ENCODE measurements at regions not wholly inside any gene's neighbourhood (a gene's known extent, or its start where the extent isn't known, plus 50 kb on each side); places are given as distances from the start of the nearest gene placed in this dataset.
"Not testable (repeated sequence)": the region's sequence is repeated elsewhere in the genome, so short reads cannot be mapped to it uniquely, and the experiment has no call there.

- DNase-seq, result no peak
These were observed 1099.9 kb downstream of the TUSC7 start for GRCh38 chr3:117809186-117810081.

- DNase-seq, result no peak
These were observed 1102.2 kb downstream of the TUSC7 start for GRCh38 chr3:117811786-117812185.

- DNase-seq, result no peak
These were observed 1105.4 kb downstream of the TUSC7 start for GRCh38 chr3:117814975-117815374.

- DNase-seq, result no peak
These were observed 1107.5 kb downstream of the TUSC7 start for GRCh38 chr3:117817103-117817502.

GRCh38 chr3:117818592-117818991, 1109.0 kb downstream of the TUSC7 start:
- DNase-seq, result no peak

- DNase-seq, result no peak
These were observed 1111.2 kb downstream of the TUSC7 start for GRCh38 chr3:117820658-117821299.

GRCh38 chr3:117822416-117822815, 1112.8 kb downstream of the TUSC7 start:
- DNase-seq, result no peak

GRCh38 chr3:117836296-117836695, 1126.7 kb downstream of the TUSC7 start:
- DNase-seq, result no peak

GRCh38 chr3:117837391-117837790, 1127.8 kb downstream of the TUSC7 start:
- no peak for DNase-seq

GRCh38 chr3:117842086-117842485, 1132.5 kb downstream of the TUSC7 start:
- DNase-seq, result no peak

- no peak for DNase-seq
These were observed 1133.8 kb downstream of the TUSC7 start for GRCh38 chr3:117843356-117843755.

GRCh38 chr3:117844676-117845075, 1135.1 kb downstream of the TUSC7 start:
- no peak for DNase-seq

- no peak for DNase-seq
These were observed 1136.7 kb downstream of the TUSC7 start for GRCh38 chr3:117846238-117846637.

- no peak for DNase-seq
These were observed 1139.0 kb downstream of the TUSC7 start for GRCh38 chr3:117848606-117849005.

GRCh38 chr3:117853923-117854668, 1144.5 kb downstream of the TUSC7 start:
- DNase-seq, result no peak

GRCh38 chr3:117856354-117856753, 1146.8 kb downstream of the TUSC7 start:
- DNase-seq, result no peak

- no peak for DNase-seq
These were observed 1153.6 kb downstream of the TUSC7 start for GRCh38 chr3:117863146-117863545.

GRCh38 chr3:117865338-117865737, 1155.8 kb downstream of the TUSC7 start:
- no peak for DNase-seq

- DNase-seq, result no peak
These were observed 1159.2 kb downstream of the TUSC7 start for GRCh38 chr3:117868766-117869165.

GRCh38 chr3:117871934-117872333, 1162.4 kb downstream of the TUSC7 start:
- DNase-seq, result no peak

- not testable (repeated sequence) for DNase-seq
These were observed 1161.9 kb downstream of the IGSF11 start for GRCh38 chr3:117872594-117873248.

GRCh38 chr3:117873249-117873600, 1161.4 kb downstream of the IGSF11 start:
- no peak for DNase-seq

- no peak for DNase-seq
These were observed 1160.5 kb downstream of the IGSF11 start for GRCh38 chr3:117874028-117874690.

Measured in KG1 (cell line).